ENCODE measurements at regions not wholly inside any gene's neighbourhood (a gene's known extent, or its start where the extent isn't known, plus 50 kb on each side); places are given as distances from the start of the nearest gene placed in this dataset.

DNA sequence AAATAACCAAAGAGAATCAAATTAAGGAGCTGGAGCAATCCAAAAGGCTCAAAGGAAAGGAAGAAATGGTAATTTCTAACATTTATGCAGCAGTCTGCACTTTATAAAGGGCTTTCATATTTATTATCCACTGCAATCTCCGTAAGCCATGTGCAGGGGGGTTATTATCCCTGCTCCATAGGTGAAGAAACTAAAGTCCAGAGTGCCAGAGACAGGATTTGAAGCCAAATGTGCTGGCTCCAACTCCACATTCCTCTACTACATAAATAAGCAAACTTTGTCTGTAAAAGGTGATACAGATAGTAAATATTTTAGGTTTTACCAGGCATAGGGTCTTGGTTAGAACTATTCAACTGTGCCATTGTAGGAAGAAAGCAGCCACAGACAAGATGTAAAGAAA, 221.4 kb downstream of the MINAR1 start (continued):
- TF ChIP-seq, protein P1, sequence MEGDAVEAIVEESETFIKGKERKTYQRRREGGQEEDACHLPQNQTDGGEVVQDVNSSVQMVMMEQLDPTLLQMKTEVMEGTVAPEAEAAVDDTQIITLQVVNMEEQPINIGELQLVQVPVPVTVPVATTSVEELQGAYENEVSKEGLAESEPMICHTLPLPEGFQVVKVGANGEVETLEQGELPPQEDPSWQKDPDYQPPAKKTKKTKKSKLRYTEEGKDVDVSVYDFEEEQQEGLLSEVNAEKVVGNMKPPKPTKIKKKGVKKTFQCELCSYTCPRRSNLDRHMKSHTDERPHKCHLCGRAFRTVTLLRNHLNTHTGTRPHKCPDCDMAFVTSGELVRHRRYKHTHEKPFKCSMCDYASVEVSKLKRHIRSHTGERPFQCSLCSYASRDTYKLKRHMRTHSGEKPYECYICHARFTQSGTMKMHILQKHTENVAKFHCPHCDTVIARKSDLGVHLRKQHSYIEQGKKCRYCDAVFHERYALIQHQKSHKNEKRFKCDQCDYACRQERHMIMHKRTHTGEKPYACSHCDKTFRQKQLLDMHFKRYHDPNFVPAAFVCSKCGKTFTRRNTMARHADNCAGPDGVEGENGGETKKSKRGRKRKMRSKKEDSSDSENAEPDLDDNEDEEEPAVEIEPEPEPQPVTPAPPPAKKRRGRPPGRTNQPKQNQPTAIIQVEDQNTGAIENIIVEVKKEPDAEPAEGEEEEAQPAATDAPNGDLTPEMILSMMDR (IDR thresholded peaks at IDR 0.05; ENCODE audit: control extremely low read depth in 1 of 3, insufficient read depth in 1 of 3, low read depth in 1 of 3, low read length in 3 of 3): no peak
- TF ChIP-seq PHF8 (conservative IDR thresholded peaks at IDR 0.05; ENCODE audit: low read depth, low read length) (no peak), E2F6 (IDR thresholded peaks at IDR 0.05) (no peak), HDAC2 (IDR thresholded peaks at IDR 0.05; ENCODE audit: borderline replicate concordance in 1 of 2, low read depth in 2 of 2, low read length in 2 of 2) (no peak), CHD1 (IDR thresholded peaks at IDR 0.05; ENCODE audit: low read depth, low read length) (no peak)

All from H1 (cell line).